Breast epithelium (tissue), 4 donors: ENCODE measurements at regions not wholly inside any gene's neighbourhood (a gene's known extent, or its start where the extent isn't known, plus 50 kb on each side); places are given as distances from the start of the nearest gene placed in this dataset.

Experiments used
- DNase-seq, 2 donors: peaks; one replicate each; pipeline ENCODE4 v3.0.0-alpha.2; 2019; ENCODE audit warnings: low spot score in 2 of 2
- H3K27ac ChIP-seq, 2 donors: fragments of 200-600 bp; sonication (generic) in 1 of 2; one replicate each; pipeline ENCODE4 v1.5.1; 2016 to 2019; ENCODE audit warnings: mild to moderate bottlenecking in 1 of 2
- H3K27me3 ChIP-seq, 2 donors: fragments of 200-600 bp; sonication (generic) in 1 of 2; one replicate each; pipeline versions ENCODE4 v1.5.1 to v1.6.0; 2017 to 2019; ENCODE audit warnings: control low read depth in 1 of 2, mild to moderate bottlenecking in 1 of 2
- H3K36me3 ChIP-seq: fragments of 200-600 bp; one replicate; pipeline ENCODE4 v1.5.1; 2019
- H3K4me1 ChIP-seq, 2 donors: fragments of 200-600 bp; sonication (generic); one replicate each; pipeline ENCODE4 v1.5.1; 2016 to 2019; ENCODE audit warnings: control low read depth in 1 of 2
- H3K4me3 ChIP-seq, 3 donors: fragments of 200-600 bp; sonication (generic); 1 replicate in 2 of 3; 2 replicates in 1 of 3; pipeline ENCODE4 v1.5.1; 2016 to 2019; ENCODE audit warnings: mild to moderate bottlenecking in 3 of 3, moderate library complexity in 2 of 3
- H3K9me3 ChIP-seq, 2 donors: fragments of 200-600 bp; sonication (generic) in 1 of 2; one replicate each; pipeline ENCODE4 v1.5.1; 2016 to 2019; ENCODE audit warnings: control low read depth in 1 of 2
- CTCF ChIP-seq, 3 donors: fragments of 450-650 bp; IDR thresholded peaks; one replicate each; pipeline ENCODE4 v1.5.1; 2016 to 2017; ENCODE audit warnings: antibody characterized with exemption in 3 of 3, mild to moderate bottlenecking in 3 of 3, moderate library complexity in 3 of 3
- POLR2A ChIP-seq: fragments of 450-650 bp; IDR thresholded peaks from one replicate; pipeline ENCODE4 v1.6.1; 2016; ENCODE audit warnings: antibody characterized with exemption, mild to moderate bottlenecking, moderate library complexity
- POLR2AphosphoS5 ChIP-seq, 3 donors: sonication (generic); formaldehyde crosslinking; IDR thresholded peaks; one replicate each; pipeline ENCODE4 v1.6.1; 2017; ENCODE audit warnings: antibody characterized with exemption in 3 of 3
- intact Hi-C: fragments of 100-400 bp; cut with DNase I; formaldehyde crosslinking; loops from one replicate; pipeline ENCODE4 v1.15.1; 2023; ENCODE audit warnings: low total_unique reads

GRCh38 chr5:143933451-143933850 lies 121.5 kb downstream of the HMHB1 start:
- H3K27ac ChIP-seq, result no peak overlapping the region
- DNase-seq, result no peak
- no peak for TF ChIP-seq POLR2A
- TF ChIP-seq CTCF (IDR thresholded peaks at IDR 0.05), result no peak
- TF ChIP-seq POLR2AphosphoS5 (IDR thresholded peaks at IDR 0.05), result no peak
- peaks cover 0 to 10% of the 10 kb centered on the region in 2 donors for H3K9me3 ChIP-seq
- H3K27me3 ChIP-seq, result no peaks in the 10 kb centered on the region
- no peaks in the 10 kb centered on the region for H3K4me1 ChIP-seq
- H3K4me3 ChIP-seq, result no peak overlapping the region
- intact Hi-C loops, result no loop called here
- no peaks in the 10 kb centered on the region for H3K36me3 ChIP-seq

- Histone ChIP-seq H3K27ac (no peak overlapping the region), H3K27me3 (no peaks in the 10 kb centered on the region)
- TF ChIP-seq POLR2A (no peak), CTCF (IDR thresholded peaks at IDR 0.05) (no peak), POLR2AphosphoS5 (IDR thresholded peaks at IDR 0.05) (no peak)
These were observed 122.9 kb downstream of the HMHB1 start for GRCh38 chr5:143934821-143935220.

GRCh38 chr5:143938230-143938629 lies 126.3 kb downstream of the HMHB1 start:
- no peak for DNase-seq
- no peaks in the 10 kb centered on the region for H3K4me1 ChIP-seq
- H3K9me3 ChIP-seq, result peaks cover 12 to 34% of the 10 kb centered on the region in 2 donors
- H3K36me3 ChIP-seq, result no peaks in the 10 kb centered on the region
- H3K27ac ChIP-seq, result no peak overlapping the region
- no peak for TF ChIP-seq POLR2A
- no peak for TF ChIP-seq CTCF (IDR thresholded peaks at IDR 0.05)
- no peak for TF ChIP-seq POLR2AphosphoS5 (IDR thresholded peaks at IDR 0.05)
- no peak overlapping the region for H3K4me3 ChIP-seq
- intact Hi-C loops, result loop anchor here (2.0 kb wide), 1 partner anchor 25 kb away; no protein-coding TSS in a partner anchor
- H3K27me3 ChIP-seq, result no peaks in the 10 kb centered on the region

More at GRCh38 chr5:143934821-143935220, 122.9 kb downstream of the HMHB1 start:
- DNase-seq, result no peak
- H3K36me3 ChIP-seq, result no peaks in the 10 kb centered on the region
- no peaks in the 10 kb centered on the region for H3K4me1 ChIP-seq
- intact Hi-C loops, result no loop called here
- no peak overlapping the region for H3K4me3 ChIP-seq
- peaks cover 0 to 11% of the 10 kb centered on the region in 2 donors for H3K9me3 ChIP-seq

- Histone ChIP-seq H3K36me3 (no peaks in the 10 kb centered on the region), H3K27ac (no peak overlapping the region), H3K27me3 (no peaks in the 10 kb centered on the region), H3K4me3 (no peak overlapping the region), H3K4me1 (no peaks in the 10 kb centered on the region), H3K9me3 (peaks cover 11 to 34% of the 10 kb centered on the region in 2 donors)
- no peak for TF ChIP-seq POLR2AphosphoS5 (IDR thresholded peaks at IDR 0.05)
- TF ChIP-seq CTCF (IDR thresholded peaks at IDR 0.05), result no peak
- no peak for DNase-seq
- intact Hi-C loops, result no loop called here
These were observed 134.9 kb downstream of the HMHB1 start for GRCh38 chr5:143946837-143947236.

GRCh38 chr5:143947313-143947712 lies 135.4 kb downstream of the HMHB1 start:
- DNase-seq, result no peak
- no peak for TF ChIP-seq POLR2AphosphoS5 (IDR thresholded peaks at IDR 0.05)
- TF ChIP-seq CTCF (IDR thresholded peaks at IDR 0.05), result no peak
- TF ChIP-seq POLR2A, result no peak
- H3K9me3 ChIP-seq, result peaks cover 11 to 34% of the 10 kb centered on the region in 2 donors
- H3K36me3 ChIP-seq, result no peaks in the 10 kb centered on the region
- no peaks in the 10 kb centered on the region for H3K27me3 ChIP-seq
- H3K4me1 ChIP-seq, result no peaks in the 10 kb centered on the region
- no peak overlapping the region for H3K27ac ChIP-seq
- intact Hi-C loops, result no loop called here
- H3K4me3 ChIP-seq, result no peak overlapping the region
